Liver (tissue), 3 donors: ENCODE measurements at regions not wholly inside any gene's neighbourhood (a gene's known extent, or its start where the extent isn't known, plus 50 kb on each side); places are given as distances from the start of the nearest gene placed in this dataset.

ENCODE experiments used
- CTCF ChIP-seq: fragments of 150-350 bp; IDR thresholded peaks from 2 replicates; pipeline ENCODE4 v1.5.1; 2017; ENCODE audit warnings: improper control_type of control experiment, low read depth, low read length; ENCODE audit not compliant: missing input control
- FOXA1 ChIP-seq: IDR thresholded peaks from 2 replicates; pipeline ENCODE4 v1.6.1; 2016; ENCODE audit warnings: antibody characterized with exemption
- GABPA ChIP-seq, 2 donors: IDR thresholded peaks in 1 of 2; conservative IDR thresholded peaks in 1 of 2; 2 replicates each; pipeline ENCODE4 v1.6.1; 2016; ENCODE audit warnings: antibody characterized with exemption in 2 of 2, mild to moderate bottlenecking in 1 of 2, moderate library complexity in 1 of 2
- HNF4A ChIP-seq, 2 donors: conservative IDR thresholded peaks; 2 replicates each; pipeline ENCODE4 v1.6.1; 2016; ENCODE audit warnings: antibody characterized with exemption in 2 of 2, mild to moderate bottlenecking in 2 of 2
- JUND ChIP-seq, 2 donors: IDR thresholded peaks; 2 replicates each; pipeline ENCODE4 v1.6.1; 2016; ENCODE audit warnings: antibody characterized with exemption in 2 of 2
- MAX ChIP-seq: IDR thresholded peaks from 2 replicates; pipeline ENCODE4 v1.6.1; 2016; ENCODE audit warnings: antibody characterized with exemption
- RAD21 ChIP-seq, 2 donors: IDR thresholded peaks; 2 replicates each; pipeline ENCODE4 v1.6.1; 2016; ENCODE audit warnings: antibody characterized with exemption in 2 of 2, mild to moderate bottlenecking in 2 of 2
- RXRA ChIP-seq, 2 donors: IDR thresholded peaks; 2 replicates each; pipeline ENCODE4 v1.6.1; 2017 to 2018; ENCODE audit warnings: antibody characterized with exemption in 2 of 2, mild to moderate bottlenecking in 1 of 2
- SP1 ChIP-seq: IDR thresholded peaks from 2 replicates; pipeline ENCODE4 v1.6.1; 2018; ENCODE audit warnings: antibody characterized with exemption, mild to moderate bottlenecking
- TAF1 ChIP-seq: conservative IDR thresholded peaks from 2 replicates; pipeline ENCODE4 v1.6.1; 2016; ENCODE audit warnings: antibody characterized with exemption, mild to moderate bottlenecking
- YY1 ChIP-seq: IDR thresholded peaks from 2 replicates; pipeline ENCODE4 v1.6.1; 2016; ENCODE audit warnings: antibody characterized with exemption, mild to moderate bottlenecking
- TF ChIP-seq, protein P1 (sequence below): IDR thresholded peaks from 2 replicates; pipeline ENCODE4 v1.6.1; 2016; ENCODE audit warnings: antibody characterized with exemption, mild to moderate bottlenecking
- donor health status: healthy.
- donor health status: healthy.

- TF ChIP-seq CTCF = no peak
- TF ChIP-seq MAX = no peak
- TF ChIP-seq JUND (IDR thresholded peaks at IDR 0.05) = no peak
- TF ChIP-seq RXRA (IDR thresholded peaks at IDR 0.05) = no peak
- no peak for TF ChIP-seq YY1
- no peak for TF ChIP-seq HNF4A (conservative IDR thresholded peaks at IDR 0.05)
- TF ChIP-seq, protein P1, sequence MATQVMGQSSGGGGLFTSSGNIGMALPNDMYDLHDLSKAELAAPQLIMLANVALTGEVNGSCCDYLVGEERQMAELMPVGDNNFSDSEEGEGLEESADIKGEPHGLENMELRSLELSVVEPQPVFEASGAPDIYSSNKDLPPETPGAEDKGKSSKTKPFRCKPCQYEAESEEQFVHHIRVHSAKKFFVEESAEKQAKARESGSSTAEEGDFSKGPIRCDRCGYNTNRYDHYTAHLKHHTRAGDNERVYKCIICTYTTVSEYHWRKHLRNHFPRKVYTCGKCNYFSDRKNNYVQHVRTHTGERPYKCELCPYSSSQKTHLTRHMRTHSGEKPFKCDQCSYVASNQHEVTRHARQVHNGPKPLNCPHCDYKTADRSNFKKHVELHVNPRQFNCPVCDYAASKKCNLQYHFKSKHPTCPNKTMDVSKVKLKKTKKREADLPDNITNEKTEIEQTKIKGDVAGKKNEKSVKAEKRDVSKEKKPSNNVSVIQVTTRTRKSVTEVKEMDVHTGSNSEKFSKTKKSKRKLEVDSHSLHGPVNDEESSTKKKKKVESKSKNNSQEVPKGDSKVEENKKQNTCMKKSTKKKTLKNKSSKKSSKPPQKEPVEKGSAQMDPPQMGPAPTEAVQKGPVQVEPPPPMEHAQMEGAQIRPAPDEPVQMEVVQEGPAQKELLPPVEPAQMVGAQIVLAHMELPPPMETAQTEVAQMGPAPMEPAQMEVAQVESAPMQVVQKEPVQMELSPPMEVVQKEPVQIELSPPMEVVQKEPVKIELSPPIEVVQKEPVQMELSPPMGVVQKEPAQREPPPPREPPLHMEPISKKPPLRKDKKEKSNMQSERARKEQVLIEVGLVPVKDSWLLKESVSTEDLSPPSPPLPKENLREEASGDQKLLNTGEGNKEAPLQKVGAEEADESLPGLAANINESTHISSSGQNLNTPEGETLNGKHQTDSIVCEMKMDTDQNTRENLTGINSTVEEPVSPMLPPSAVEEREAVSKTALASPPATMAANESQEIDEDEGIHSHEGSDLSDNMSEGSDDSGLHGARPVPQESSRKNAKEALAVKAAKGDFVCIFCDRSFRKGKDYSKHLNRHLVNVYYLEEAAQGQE = no peak
- TF ChIP-seq RAD21 (IDR thresholded peaks at IDR 0.05) = no peak
- no peak for TF ChIP-seq GABPA (IDR thresholded peaks at IDR 0.05 in 1 of 2, conservative IDR thresholded peaks at IDR 0.05 in 1 of 2)
- TF ChIP-seq SP1 = no peak
- TF ChIP-seq TAF1 = no peak
- no peak for TF ChIP-seq FOXA1
Observed at GRCh38 chr2:240376739-240377138, 58.7 kb upstream of the GPC1 start.
